Kidney (tissue), 13 donors: ENCODE measurements at regions not wholly inside any gene's neighbourhood (a gene's known extent, or its start where the extent isn't known, plus 50 kb on each side); places are given as distances from the start of the nearest gene placed in this dataset.

Experiments
- DNase-seq, 5 donors: peaks; one replicate each; pipeline ENCODE4 v3.0.0-alpha.2; 2013 to 2020
- FAIRE-seq: peaks from 2 replicates; lab custom pipeline; 2012; peaks lifted over from hg19 to GRCh38; lab: Jason Lieb, UNC
- H3K27ac ChIP-seq, 2 donors: one replicate each; pipeline ENCODE4 v1.7.0; 2013; ENCODE audit warnings: low read depth in 2 of 2, low read length in 2 of 2, inconsistent platforms in 1 of 2
- H3K27me3 ChIP-seq: one replicate; pipeline ENCODE4 v1.7.1; 2013; ENCODE audit warnings: low read length, inconsistent platforms; ENCODE audit not compliant: control insufficient read depth, insufficient read depth
- H3K36me3 ChIP-seq, 3 donors: one replicate each; pipeline versions ENCODE4 v1.7.0 to v1.7.1; 2013; ENCODE audit warnings: low read length in 3 of 3, control low read depth in 1 of 3, inconsistent platforms in 1 of 3; ENCODE audit not compliant: insufficient read depth in 3 of 3, control insufficient read depth in 2 of 3
- H3K4me1 ChIP-seq, 3 donors: one replicate each; pipeline versions ENCODE4 v1.7.0 to v1.7.1; 2013; ENCODE audit warnings: low read length in 3 of 3, inconsistent platforms in 1 of 3, low read depth in 1 of 3; ENCODE audit not compliant: control insufficient read depth in 2 of 3, insufficient read depth in 2 of 3
- H3K4me3 ChIP-seq, 3 donors: one replicate each; pipeline versions ENCODE4 v1.7.0 to v1.8.1; 2013; ENCODE audit warnings: low read length in 3 of 3, control low read depth in 1 of 3, inconsistent platforms in 1 of 3
- H3K9ac ChIP-seq, 3 donors: one replicate each; pipeline versions ENCODE4 v1.7.0 to v1.7.1; 2013; ENCODE audit warnings: low read length in 3 of 3, control low read depth in 1 of 3, inconsistent platforms in 1 of 3
- H3K9me3 ChIP-seq, 3 donors: one replicate each; pipeline versions ENCODE4 v1.7.0 to v1.7.1; 2013; ENCODE audit warnings: low read length in 3 of 3, control low read depth in 1 of 3, inconsistent platforms in 1 of 3; ENCODE audit not compliant: control insufficient read depth in 2 of 3, insufficient read depth in 1 of 3
- intact Hi-C: fragments of 100-400 bp; cut with DNase I; formaldehyde crosslinking; loops from one replicate; pipeline ENCODE4 v1.11.1; 2022
- TF ChIP-seq, protein P1 (sequence below): IDR thresholded peaks from 3 replicates; pipeline ENCODE4 v1.5.1; 2012; ENCODE audit warnings: mild to moderate bottlenecking, moderate library complexity, borderline replicate concordance; ENCODE audit not compliant: insufficient read depth; ENCODE audit errors: extremely low read depth
- donor health status: control.
- donor health status: control.
- donor health status: control.
- donor health status: control.
- donor health status: control.
- donor health status: DM: yes; HTN: yes; CAD: no.
- donor health status: Normal renal cell carcinoma (clear cell type).

GRCh38 chr16:85383836-85384832 lies 229.0 kb upstream of the GSE1 start:
- Histone ChIP-seq H3K36me3 (peaks cover 0 to 2% (median 0%) of the 10 kb centered on the region in 3 donors), H3K9me3 (no peaks in the 10 kb centered on the region), H3K9ac (no peak overlapping the region), H3K27ac (peak overlapping the region in 1 of 2 donors; percentile 57), H3K27me3 (no peaks in the 10 kb centered on the region), H3K4me3 (no peak overlapping the region), H3K4me1 (peaks cover 4 to 25% (median 20%) of the 10 kb centered on the region in 3 donors)
- FAIRE-seq: no peak
- intact Hi-C loops: no loop called here
- TF ChIP-seq, protein P1, sequence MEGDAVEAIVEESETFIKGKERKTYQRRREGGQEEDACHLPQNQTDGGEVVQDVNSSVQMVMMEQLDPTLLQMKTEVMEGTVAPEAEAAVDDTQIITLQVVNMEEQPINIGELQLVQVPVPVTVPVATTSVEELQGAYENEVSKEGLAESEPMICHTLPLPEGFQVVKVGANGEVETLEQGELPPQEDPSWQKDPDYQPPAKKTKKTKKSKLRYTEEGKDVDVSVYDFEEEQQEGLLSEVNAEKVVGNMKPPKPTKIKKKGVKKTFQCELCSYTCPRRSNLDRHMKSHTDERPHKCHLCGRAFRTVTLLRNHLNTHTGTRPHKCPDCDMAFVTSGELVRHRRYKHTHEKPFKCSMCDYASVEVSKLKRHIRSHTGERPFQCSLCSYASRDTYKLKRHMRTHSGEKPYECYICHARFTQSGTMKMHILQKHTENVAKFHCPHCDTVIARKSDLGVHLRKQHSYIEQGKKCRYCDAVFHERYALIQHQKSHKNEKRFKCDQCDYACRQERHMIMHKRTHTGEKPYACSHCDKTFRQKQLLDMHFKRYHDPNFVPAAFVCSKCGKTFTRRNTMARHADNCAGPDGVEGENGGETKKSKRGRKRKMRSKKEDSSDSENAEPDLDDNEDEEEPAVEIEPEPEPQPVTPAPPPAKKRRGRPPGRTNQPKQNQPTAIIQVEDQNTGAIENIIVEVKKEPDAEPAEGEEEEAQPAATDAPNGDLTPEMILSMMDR: no peak
- peak in 1 of 5 donors; percentile 61 for DNase-seq

DNA sequence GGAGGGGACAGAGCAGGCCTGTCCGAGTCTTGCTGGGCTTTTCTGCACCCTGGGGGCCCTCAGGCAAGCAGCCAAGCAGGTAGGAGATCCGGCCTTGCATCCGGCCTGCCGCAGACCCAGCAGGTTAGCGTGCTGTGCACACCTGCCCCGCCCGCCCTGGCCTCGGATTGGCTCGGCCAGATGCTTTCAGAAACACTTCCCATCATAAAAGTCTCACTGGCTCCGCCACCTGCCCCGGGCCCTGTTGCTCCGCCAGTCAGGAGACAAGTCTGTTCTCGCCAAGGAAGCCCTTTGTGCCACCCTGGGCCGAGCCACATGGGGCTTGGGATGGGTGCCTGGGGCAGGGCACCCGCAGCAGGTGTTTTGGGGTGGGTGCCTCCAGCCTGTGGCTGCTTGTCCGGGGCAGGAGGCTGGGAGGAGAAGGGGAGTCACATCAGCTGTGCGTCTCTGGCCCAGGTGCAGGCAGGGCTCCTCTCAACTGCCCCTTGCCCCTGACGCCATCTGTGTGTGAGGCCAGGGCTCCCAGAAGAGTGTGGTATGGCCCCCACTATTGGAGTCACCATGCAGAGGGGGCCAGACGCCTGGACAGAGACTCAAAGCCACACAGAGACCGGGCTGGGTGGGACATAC lies 228.2 kb upstream of the GSE1 start:
- intact Hi-C loops: no loop called here

DNA sequence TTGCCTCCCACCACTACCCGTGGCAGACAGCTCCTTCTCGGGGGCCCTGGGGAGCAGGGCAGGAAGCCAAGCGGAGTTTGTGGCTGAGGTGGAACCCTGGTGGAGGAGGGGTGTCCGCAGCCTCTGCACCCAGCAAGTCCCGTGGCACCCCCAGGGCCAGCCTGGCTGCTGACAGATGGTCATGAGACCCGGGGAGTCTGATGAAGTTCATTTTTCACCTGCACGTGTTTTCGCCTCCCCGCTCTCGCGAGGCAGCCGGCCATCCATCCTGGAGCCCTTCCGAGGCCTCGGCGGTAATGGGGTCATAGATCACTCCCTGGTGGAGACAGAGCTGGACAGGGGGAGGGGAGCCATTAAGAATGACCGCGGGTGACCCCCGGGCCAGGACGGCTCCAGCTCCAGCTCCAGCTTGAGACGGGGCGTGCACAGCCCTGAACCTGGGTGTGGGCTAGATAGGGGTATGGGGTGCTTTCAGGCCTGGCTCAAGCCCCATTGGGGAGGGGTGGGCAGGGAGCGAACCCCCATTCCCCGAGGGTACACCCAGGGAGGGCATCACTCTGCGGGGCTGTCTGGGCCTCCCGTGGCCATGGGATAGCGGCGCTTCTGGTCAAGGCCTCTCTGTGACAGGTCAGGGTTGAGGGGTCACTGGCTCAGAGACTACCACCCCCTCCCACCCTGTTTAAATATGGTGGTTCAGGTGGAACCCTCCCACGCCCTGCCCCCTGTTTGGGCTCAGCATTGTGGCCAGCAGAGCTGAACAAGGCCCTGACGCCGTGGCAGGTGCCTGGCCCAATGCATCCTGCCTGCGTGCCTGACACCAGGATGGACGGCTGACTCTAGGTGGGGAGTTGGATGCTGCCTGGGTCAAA lies 227.4 kb upstream of the GSE1 start:
- Histone ChIP-seq H3K9me3 (no peaks in the 10 kb centered on the region), H3K4me1 (peaks cover 4 to 22% (median 13%) of the 10 kb centered on the region in 3 donors), H3K4me3 (no peak overlapping the region), H3K27ac (peak overlapping the region in 1 of 2 donors; percentile 57), H3K36me3 (peaks cover 0 to 2% (median 0%) of the 10 kb centered on the region in 3 donors), H3K27me3 (no peaks in the 10 kb centered on the region), H3K9ac (no peak overlapping the region)
- peak in 4 of 5 donors; percentile 54 to 75 (median 66) for DNase-seq
- intact Hi-C loops: no loop called here
- no peak for FAIRE-seq
- TF ChIP-seq, protein P1: no peak

More for the DNA sequence above, 228.2 kb upstream of the GSE1 start:
- H3K36me3 ChIP-seq: peaks cover 0 to 2% (median 0%) of the 10 kb centered on the region in 3 donors
- H3K4me3 ChIP-seq: no peak overlapping the region
- TF ChIP-seq, protein P1: no peak
- peaks cover 4 to 21% (median 14%) of the 10 kb centered on the region in 3 donors for H3K4me1 ChIP-seq
- no peak overlapping the region for H3K9ac ChIP-seq
- H3K27me3 ChIP-seq: no peaks in the 10 kb centered on the region
- FAIRE-seq: no peak
- no peaks in the 10 kb centered on the region for H3K9me3 ChIP-seq
- DNase-seq: peak; percentile 73 to 82 (median 78)
- H3K27ac ChIP-seq: peak overlapping the region in 1 of 2 donors; percentile 57
